Activated CD4-positive, alpha-beta T cell treated with anti-CD3 and anti-CD28 coated beads, Interleukin-2, amount 10 ng/mL, durations not matched to agents 7 days and 5 days (primary cell): ENCODE measurements at regions not wholly inside any gene's neighbourhood (a gene's known extent, or its start where the extent isn't known, plus 50 kb on each side); places are given as distances from the start of the nearest gene placed in this dataset.

Experiments
- CTCF ChIA-PET: fragments of 350-600 bp; sonication (Branson Sonifier 250); formaldehyde crosslinking; loops from one replicate; lab custom pipeline; 2021; ENCODE audit warnings: antibody characterized with exemption; lab: Charles Lee
- POLR2A ChIA-PET: fragments of 350-600 bp; sonication (Branson Sonifier 250); formaldehyde crosslinking; loops from one replicate; lab custom pipeline; 2021; ENCODE audit warnings: antibody characterized with exemption; lab: Charles Lee
- DNase-seq: peaks from one replicate; pipeline ENCODE4 v3.0.0-alpha.2; 2020
- H3K27ac Mint-ChIP-seq: one replicate; pipeline ENCODE4 v1.8.0; 2021; ENCODE audit warnings: mild to moderate bottlenecking, moderate library complexity, mixed read lengths
- H3K27me3 Mint-ChIP-seq: one replicate; pipeline ENCODE4 v1.8.0; 2021; ENCODE audit warnings: mixed read lengths
- H3K36me3 Mint-ChIP-seq: one replicate; pipeline ENCODE4 v1.8.0; 2021; ENCODE audit warnings: low read depth, mixed read lengths
- H3K4me1 Mint-ChIP-seq: one replicate; pipeline ENCODE4 v1.8.0; 2021; ENCODE audit warnings: mixed read lengths
- H3K4me3 Mint-ChIP-seq: one replicate; pipeline ENCODE4 v1.8.0; 2021; ENCODE audit warnings: mild to moderate bottlenecking, moderate library complexity, mixed read lengths
- H3K9me3 Mint-ChIP-seq: one replicate; pipeline ENCODE4 v1.8.0; 2021; ENCODE audit warnings: mixed read lengths

DNA sequence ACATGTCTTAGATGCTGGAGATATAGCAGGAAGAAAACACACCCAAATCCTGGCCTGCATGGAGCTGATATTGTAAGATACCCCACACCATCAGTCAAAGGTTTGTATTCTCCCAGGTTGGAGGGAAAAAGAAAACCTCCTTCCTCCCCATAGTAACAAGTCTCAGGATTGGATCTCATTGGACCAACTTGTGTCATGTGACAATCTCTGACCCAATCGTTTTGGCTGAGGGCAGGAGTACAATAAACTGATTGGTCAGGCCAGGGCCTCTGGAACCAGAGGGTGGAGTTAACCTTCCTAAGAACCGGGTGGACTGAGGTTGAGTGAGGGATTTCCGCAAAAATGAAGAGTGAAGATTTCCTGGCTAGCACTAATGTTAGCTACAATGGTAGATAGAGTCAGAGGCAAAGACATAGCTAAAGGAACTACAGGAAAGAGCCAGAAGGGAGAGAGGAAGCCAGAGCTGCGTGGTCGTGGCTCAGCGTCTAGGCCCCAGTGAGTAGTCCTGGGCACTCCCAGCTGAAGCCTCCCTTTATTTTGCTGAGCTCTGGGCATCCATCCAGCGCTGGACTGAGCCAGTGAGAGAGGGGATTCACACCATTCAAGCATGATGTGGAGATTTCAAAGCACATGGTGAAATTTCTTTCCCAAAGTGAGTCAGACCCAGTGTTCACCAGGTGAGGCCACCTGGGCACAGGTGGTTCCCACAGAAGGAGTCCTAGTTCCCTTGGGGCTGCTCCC is 219.9 kb downstream of the AACS start:
- ChIA-PET CTCF (no interaction called here), POLR2A (no interaction called here)
- no peaks in the 10 kb centered on the region for H3K9me3 Mint-ChIP-seq
- peaks cover 6% of the 10 kb centered on the region for H3K4me1 Mint-ChIP-seq
- H3K36me3 Mint-ChIP-seq, result no peaks in the 10 kb centered on the region
- no peak overlapping the region for H3K4me3 Mint-ChIP-seq
- H3K27me3 Mint-ChIP-seq, result peaks cover 8% of the 10 kb centered on the region
- DNase-seq, result no peak
- H3K27ac Mint-ChIP-seq, result no peak overlapping the region

DNA sequence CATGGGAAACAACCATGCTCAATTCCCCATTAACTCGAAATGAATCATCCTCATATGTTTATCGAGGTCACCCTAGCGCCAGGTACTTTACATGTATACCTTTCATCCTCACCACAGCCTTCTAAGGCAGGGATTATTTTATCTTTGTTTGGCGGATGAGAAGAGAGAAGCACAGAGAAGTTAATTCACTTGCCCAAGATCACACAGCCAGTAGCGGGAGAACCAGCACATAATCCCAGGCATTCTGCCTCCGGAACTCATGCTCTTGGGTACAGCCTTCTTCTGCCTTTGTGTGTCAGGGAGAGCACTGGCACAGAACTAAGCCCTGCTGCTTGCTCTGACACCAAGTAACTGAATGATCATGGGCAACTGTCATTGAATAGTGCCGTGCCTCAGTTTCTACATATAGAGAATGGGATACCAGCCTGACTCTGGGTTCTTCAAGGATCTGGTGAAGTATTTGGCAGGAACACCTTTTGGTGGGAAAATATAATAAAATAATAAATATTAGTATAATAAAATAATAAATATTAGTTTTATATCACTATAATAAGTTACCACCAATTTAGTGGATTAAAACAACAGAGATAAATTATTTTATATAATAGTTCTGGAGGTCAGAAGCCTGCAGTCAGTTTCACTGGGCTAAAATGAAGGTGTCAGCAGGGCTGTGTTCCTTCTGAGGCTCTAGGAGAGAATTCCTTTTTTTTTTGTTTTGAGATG is 220.9 kb downstream of the AACS start:
- POLR2A ChIA-PET, result no interaction called here
- Mint-ChIP-seq H3K4me3 (no peak overlapping the region), H3K4me1 (peaks cover 6% of the 10 kb centered on the region), H3K27me3 (peaks cover 2% of the 10 kb centered on the region), H3K36me3 (no peaks in the 10 kb centered on the region), H3K27ac (no peak overlapping the region), H3K9me3 (no peaks in the 10 kb centered on the region)
- CTCF ChIA-PET, result no interaction called here
- no peak for DNase-seq

DNA sequence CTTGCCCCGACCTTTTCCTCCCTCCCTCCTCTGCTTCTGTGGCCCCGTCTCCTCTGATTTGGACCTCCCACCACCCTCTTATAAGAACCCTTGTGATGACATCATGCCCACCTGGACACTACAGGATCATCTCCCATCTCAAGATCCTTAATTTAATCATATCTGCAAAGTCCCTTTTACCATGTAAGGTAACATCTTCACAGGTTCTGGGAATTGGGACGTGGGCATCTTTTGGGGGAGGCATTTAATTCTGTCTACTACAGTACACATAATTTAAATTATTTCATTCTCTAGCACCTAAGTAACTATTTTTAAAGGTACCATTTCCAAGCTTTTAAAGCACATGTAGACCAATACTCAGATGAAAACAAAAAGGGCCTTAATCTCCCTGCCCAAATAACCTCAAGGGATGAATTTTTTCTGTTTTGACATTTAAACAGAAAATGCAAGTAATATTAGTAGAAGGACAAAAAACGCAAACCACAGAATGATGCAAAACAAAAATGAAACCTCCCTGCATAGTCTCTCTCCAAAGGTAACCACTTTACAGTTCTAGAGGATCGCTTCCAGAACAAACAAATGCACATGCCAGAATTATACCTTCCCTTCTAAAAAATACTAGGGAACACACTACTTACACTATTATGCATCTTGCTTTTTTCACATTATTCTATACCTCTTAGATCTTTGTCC is 222.1 kb downstream of the AACS start:
- no peaks in the 10 kb centered on the region for H3K9me3 Mint-ChIP-seq
- DNase-seq, result no peak
- no peak overlapping the region for H3K4me3 Mint-ChIP-seq
- no peaks in the 10 kb centered on the region for H3K36me3 Mint-ChIP-seq
- H3K4me1 Mint-ChIP-seq, result peaks cover 6% of the 10 kb centered on the region
- H3K27me3 Mint-ChIP-seq, result peaks cover 2% of the 10 kb centered on the region
- CTCF ChIA-PET, result no interaction called here
- no peak overlapping the region for H3K27ac Mint-ChIP-seq
- POLR2A ChIA-PET, result no interaction called here

DNA sequence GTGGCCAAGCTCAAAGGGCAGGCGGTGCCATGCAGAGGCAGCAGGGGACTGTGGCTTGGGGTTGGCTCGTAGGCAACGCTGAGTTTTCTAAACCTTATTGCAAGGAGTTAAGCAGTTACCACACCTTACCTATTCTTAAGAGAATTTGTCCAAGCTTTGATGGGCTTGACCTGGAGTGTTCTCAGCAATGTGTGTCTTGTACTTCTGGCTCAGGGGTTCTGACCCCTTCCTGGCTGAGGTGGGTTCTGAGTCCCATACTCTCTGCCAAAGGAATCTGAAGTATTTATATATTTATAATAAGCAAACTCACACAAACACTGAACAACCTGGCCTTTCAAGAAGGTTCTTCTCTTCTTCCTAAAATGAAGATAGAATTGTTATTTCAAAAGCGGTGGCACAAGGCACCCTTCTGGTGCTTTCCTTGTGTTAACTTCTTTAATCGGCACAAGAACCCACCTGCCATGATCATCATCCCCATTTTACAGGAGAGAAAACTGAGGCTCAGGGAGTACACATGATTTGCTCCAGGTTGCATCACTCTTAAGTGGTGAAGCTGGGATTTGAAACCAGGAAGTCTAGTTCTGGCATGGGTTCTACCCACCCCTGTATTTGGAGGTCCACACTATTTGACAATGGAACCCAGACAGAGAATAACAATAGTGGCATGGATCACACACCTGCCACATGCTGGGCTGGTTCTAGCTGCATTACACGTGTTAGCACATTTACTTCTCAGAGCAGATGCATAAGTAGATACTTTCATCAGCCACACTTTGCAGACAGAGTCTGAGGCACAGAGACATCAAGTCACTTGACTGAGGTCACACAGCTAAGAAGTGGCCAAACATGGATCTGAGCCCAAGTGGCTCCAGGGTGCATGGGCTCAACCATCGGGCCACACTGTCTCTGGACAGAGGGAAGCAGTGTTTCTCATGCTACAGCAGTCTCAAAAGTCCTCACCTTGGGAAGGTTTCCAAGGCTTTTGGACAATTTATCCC is 224.0 kb downstream of the AACS start:
- H3K27me3 Mint-ChIP-seq, result peaks cover 2% of the 10 kb centered on the region
- DNase-seq, result no peak
- H3K27ac Mint-ChIP-seq, result no peak overlapping the region
- CTCF ChIA-PET, result no interaction called here
- no peaks in the 10 kb centered on the region for H3K36me3 Mint-ChIP-seq
- H3K4me3 Mint-ChIP-seq, result no peak overlapping the region
- H3K9me3 Mint-ChIP-seq, result no peaks in the 10 kb centered on the region
- H3K4me1 Mint-ChIP-seq, result peaks cover 6% of the 10 kb centered on the region
- POLR2A ChIA-PET, result no interaction called here

DNA sequence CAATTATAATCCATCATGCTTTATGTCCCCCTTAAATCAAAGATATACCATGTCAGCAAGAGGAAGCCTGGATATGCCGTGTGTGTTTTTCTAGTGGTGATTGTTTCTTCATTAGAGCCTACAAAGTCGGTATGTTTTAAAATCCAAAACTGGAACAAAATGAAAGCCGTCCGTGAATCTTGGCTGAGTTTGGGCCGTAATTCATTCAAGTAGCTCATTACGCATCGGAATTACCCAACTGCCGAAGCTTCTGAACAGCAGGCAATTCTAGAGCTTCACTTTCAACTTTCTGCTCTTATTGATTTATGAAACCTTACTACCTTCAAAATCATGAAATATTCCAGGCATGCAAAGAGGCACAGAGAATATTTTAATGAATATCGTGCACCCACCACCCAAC is 224.7 kb downstream of the AACS start:
- H3K4me3 Mint-ChIP-seq, result no peak overlapping the region
- no peak for DNase-seq
- no peaks in the 10 kb centered on the region for H3K36me3 Mint-ChIP-seq
- H3K27me3 Mint-ChIP-seq, result peaks cover 2% of the 10 kb centered on the region
- no peaks in the 10 kb centered on the region for H3K9me3 Mint-ChIP-seq
- H3K4me1 Mint-ChIP-seq, result peaks cover 6% of the 10 kb centered on the region
- POLR2A ChIA-PET, result no interaction called here
- H3K27ac Mint-ChIP-seq, result no peak overlapping the region
- CTCF ChIA-PET, result no interaction called here

DNA sequence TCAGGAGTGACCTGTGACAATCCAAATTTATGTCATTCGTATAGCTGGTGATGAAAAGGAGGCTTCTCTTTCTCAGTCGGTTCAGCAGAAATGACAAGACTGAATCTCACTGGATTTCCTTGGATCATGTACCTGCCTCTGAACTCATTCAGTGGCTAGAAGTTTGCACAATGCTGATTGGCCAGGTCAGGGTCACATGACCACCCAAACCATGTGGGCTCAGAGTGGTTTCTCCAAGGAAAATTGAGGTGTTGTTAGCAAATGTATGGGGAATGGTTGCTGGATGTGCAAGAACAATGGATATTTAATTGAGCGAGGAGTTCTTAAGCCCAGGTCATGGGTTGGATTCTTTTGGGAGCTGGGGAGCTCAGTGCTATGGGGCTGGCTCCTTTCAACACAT is 227.5 kb downstream of the AACS start:
- Mint-ChIP-seq H3K9me3 (no peaks in the 10 kb centered on the region), H3K4me3 (no peak overlapping the region), H3K27ac (no peak overlapping the region), H3K27me3 (peaks cover 2% of the 10 kb centered on the region), H3K36me3 (no peaks in the 10 kb centered on the region), H3K4me1 (no peaks in the 10 kb centered on the region)
- DNase-seq, result no peak
- POLR2A ChIA-PET, result no interaction called here
- CTCF ChIA-PET, result interaction anchor here (0.7 kb wide), 1 partner anchor 9 kb away, joined by 3 read pairs; no protein-coding TSS in a partner anchor

DNA sequence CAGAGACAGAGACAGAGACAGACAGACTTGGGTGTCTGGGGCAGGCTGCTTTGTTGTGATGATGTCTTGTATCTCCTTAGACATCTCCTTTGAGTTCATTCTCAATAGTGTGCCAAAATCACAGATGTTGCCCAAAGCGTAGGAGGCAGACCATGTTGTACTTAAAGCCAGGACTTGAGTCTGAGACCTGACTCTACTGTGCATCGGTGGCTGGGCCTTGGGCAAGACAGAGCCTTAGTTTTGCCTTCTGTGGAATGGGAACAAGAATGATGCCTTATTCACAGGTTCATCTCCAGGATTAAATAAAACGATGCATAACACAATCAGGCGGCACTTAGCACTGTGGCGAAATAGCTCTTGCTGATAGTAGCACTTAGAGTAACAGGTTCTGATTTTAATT is 230.3 kb downstream of the AACS start:
- Mint-ChIP-seq H3K9me3 (no peaks in the 10 kb centered on the region), H3K36me3 (no peaks in the 10 kb centered on the region), H3K4me3 (no peak overlapping the region), H3K27me3 (no peaks in the 10 kb centered on the region), H3K27ac (no peak overlapping the region), H3K4me1 (no peaks in the 10 kb centered on the region)
- ChIA-PET POLR2A (no interaction called here), CTCF (no interaction called here)
- no peak for DNase-seq

DNA sequence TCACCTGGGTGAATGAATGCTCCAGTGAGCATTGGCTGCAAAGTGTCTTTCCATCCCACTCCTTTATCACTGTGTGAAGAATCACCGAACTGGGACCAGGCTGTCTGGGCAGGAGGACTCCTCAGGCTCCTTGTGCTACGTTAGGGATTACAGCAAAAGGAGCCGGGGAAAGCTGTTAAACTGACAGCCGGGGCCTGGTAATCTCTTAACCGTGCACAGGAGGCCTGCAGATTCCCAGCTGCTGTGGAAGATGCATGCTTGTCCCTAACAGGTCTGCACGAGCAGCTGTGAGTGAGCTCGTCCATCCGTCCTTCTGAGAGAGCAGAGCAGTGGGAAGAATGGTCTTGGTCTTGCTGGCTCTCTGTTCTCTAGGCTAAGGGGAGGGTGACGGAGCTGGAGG is 231.5 kb downstream of the AACS start:
- Mint-ChIP-seq H3K4me1 (no peaks in the 10 kb centered on the region), H3K4me3 (no peak overlapping the region), H3K27ac (no peak overlapping the region), H3K27me3 (no peaks in the 10 kb centered on the region), H3K9me3 (no peaks in the 10 kb centered on the region), H3K36me3 (no peaks in the 10 kb centered on the region)
- POLR2A ChIA-PET, result no interaction called here
- CTCF ChIA-PET, result no interaction called here
- DNase-seq, result no peak

DNA sequence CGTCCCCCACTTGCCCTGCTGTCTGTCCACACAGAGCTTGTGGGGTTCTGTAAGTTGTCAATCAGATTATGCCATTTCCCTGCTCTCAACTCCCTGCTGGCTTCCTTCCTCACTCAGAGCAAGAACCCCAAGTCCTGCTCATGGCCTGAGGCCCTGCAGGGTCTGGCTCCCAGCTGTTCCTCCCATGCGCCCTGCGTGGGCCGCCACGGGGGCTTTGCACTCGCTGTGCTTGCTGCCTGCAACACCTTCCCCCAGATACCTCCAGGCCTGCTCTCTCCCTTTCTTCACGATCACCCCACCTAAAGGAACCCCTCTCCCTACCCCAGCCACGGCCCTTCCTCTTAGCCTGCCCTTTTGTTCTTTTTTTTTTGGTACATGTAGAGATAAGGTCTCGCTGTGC is 234.6 kb downstream of the AACS start:
- CTCF ChIA-PET, result no interaction called here
- Mint-ChIP-seq H3K27me3 (no peaks in the 10 kb centered on the region), H3K36me3 (no peaks in the 10 kb centered on the region), H3K27ac (no peak overlapping the region), H3K9me3 (no peaks in the 10 kb centered on the region), H3K4me3 (no peak overlapping the region), H3K4me1 (no peaks in the 10 kb centered on the region)
- POLR2A ChIA-PET, result no interaction called here
- no peak for DNase-seq

DNA sequence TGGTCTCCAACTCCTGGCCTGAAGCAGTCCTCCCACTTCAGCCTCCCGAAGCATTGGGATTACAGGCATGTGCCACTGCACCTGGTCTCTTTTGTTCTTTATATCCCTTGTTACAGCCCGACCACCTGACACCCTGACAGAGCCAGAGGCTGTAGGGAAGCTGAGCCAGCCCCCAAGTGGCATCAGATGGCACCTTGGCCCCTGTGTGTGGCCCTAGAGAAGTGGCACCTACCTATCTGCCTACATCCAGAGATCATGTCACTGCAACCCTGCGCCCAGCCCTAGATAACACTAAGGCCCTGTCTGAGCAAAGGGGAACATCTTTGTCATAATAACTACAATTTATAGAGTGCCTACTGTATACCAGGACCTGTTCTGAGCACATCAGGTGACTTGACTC is 235.0 kb downstream of the AACS start:
- Mint-ChIP-seq H3K27ac (no peak overlapping the region), H3K4me1 (no peaks in the 10 kb centered on the region), H3K36me3 (no peaks in the 10 kb centered on the region), H3K9me3 (no peaks in the 10 kb centered on the region), H3K27me3 (no peaks in the 10 kb centered on the region), H3K4me3 (no peak overlapping the region)
- ChIA-PET CTCF (no interaction called here), POLR2A (no interaction called here)
- no peak for DNase-seq

DNA sequence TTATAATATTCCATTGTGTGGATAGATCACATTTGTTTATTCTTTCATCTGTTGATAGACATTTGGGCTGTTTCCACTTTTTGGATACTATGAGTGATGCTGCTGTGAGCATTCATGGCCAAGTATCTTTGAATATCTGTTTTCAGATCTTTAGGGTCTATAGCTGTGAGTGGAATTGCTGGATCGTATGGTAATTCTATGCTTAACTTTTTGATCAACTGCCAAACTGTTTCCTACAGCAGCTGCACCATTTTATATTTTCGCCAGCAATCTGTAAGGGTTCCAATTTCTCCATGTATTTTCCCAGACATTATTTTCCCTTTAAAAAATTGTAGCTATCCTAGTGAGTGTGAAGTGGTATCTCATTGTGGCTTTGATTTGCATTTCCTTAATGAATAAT is 238.1 kb downstream of the AACS start:
- H3K36me3 Mint-ChIP-seq, result no peaks in the 10 kb centered on the region
- no peak overlapping the region for H3K27ac Mint-ChIP-seq
- CTCF ChIA-PET, result no interaction called here
- no peaks in the 10 kb centered on the region for H3K27me3 Mint-ChIP-seq
- H3K4me1 Mint-ChIP-seq, result no peaks in the 10 kb centered on the region
- H3K4me3 Mint-ChIP-seq, result no peak overlapping the region
- POLR2A ChIA-PET, result no interaction called here
- no peaks in the 10 kb centered on the region for H3K9me3 Mint-ChIP-seq
- no peak for DNase-seq

DNA sequence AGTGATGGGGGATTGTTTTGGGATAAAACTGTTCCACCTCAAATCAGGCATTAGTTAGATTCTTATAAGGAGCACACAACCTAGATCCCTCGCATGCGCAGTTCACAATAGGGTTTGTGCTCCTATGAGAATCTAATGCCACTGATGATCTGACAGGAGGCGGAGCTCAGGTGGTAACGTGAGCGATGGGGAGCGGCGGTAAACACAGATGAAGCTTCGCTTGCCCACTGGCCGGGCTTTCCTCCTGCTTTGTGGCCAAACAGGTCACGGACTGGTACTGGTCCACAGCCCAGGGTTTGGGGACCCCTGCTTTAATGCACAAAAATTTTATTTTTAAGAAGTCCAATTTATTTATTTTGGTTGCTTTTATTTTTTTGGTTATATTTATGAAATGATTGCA is 238.8 kb downstream of the AACS start:
- H3K9me3 Mint-ChIP-seq, result no peaks in the 10 kb centered on the region
- no peak for DNase-seq
- H3K27me3 Mint-ChIP-seq, result no peaks in the 10 kb centered on the region
- H3K36me3 Mint-ChIP-seq, result no peaks in the 10 kb centered on the region
- POLR2A ChIA-PET, result no interaction called here
- H3K4me1 Mint-ChIP-seq, result no peaks in the 10 kb centered on the region
- CTCF ChIA-PET, result no interaction called here
- no peak overlapping the region for H3K4me3 Mint-ChIP-seq
- H3K27ac Mint-ChIP-seq, result no peak overlapping the region
